SIG-M5 treated with dmso at 0.1 percent for 504 hours (cell line): ENCODE measurements at regions not wholly inside any gene's neighbourhood (a gene's known extent, or its start where the extent isn't known, plus 50 kb on each side); places are given as distances from the start of the nearest gene placed in this dataset.
"Not testable (repeated sequence)": the region's sequence is repeated elsewhere in the genome, so short reads cannot be mapped to it uniquely, and the experiment has no call there.

Source experiments
- DNase-seq: peaks from one replicate; lab custom pipeline; 2025; ENCODE audit not compliant: unreplicated experiment; lab: John Stamatoyannopoulos, UW

DNA sequence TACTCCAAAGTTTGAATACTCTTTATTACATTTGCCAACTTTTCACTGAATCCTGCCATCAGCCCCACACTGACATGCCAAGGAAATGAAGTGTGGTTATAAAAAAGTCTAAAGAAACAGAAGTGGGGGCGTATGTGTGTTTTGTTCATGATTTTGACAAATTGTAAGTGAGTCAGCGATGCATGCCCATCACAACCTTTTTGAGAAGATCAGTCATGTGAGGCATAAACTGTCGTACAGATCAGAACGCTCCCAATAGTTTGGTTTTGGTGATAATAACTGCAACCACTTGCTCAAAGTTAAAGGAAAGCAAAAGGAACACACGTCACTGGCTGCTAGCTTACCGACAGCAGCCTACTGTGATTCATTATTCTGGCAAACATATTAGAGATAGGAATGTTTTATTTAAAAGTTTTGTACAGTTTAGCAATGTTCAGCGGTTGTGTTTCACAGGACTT is 95.6 kb downstream of the RGS2 start:
- DNase-seq = no peak

DNA sequence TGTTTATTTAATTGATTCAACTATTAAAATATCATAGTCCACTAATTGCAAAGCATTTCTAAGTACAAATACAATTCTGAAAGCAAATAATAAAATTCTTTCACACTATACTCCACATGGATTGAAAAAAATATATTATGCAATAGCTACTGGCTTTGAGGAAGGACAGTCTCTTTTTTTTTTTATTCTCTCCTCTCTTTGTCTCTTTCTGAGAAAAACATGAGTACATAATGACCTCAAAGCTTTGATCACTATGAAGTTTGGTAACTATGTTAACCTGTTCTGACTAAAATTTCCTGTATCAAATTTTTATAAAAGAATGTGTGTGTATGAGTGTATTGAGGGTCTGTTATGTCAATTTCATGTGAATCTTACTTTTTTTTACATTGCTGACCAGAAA is 96.2 kb downstream of the RGS2 start:
- no peak for DNase-seq

DNA sequence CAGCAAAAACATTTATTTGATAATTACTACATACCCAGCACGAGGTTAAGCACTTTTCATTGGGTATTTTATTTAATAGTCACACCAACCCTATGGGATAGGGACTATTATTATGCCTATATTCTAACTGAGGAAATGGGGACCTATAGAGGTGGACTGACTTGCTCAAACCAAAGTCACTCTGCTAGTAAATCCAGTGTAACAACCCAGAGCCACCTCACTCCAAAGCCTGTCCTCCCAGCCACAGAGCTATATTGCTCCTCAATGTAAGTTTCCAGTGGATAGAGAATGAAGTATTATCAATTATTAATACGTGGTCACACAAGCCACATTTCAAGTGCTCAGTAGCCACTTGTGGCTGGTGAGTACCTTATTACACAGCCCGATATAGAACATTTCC is 97.5 kb downstream of the RGS2 start:
- DNase-seq = no peak

GRCh38 chr1:192907545-192908243 is 98.9 kb downstream of the RGS2 start:
- peak; percentile 52 for DNase-seq

GRCh38 chr1:192911896-192912656 is 103.2 kb downstream of the RGS2 start:
- not testable (repeated sequence) for DNase-seq

DNA sequence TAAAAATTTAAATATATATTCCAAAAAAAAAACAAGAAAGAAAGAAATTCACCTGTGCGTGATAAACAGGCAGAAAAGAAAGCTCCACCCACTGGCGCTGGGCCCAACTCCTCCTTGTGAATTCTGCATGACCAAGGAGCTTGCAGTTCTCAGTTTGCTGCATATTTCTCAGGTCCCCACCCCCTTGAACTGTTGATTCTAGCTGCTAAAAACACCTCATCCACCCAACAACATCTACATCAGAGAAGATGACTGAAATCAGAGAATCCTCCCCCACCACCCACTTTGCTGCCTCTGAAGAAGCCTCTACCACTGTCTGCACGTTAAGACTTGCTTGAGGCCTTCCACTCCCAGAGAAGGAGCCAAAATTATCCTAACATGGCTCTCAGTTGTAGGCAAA is 104.8 kb downstream of the RGS2 start:
- DNase-seq = no peak

DNA sequence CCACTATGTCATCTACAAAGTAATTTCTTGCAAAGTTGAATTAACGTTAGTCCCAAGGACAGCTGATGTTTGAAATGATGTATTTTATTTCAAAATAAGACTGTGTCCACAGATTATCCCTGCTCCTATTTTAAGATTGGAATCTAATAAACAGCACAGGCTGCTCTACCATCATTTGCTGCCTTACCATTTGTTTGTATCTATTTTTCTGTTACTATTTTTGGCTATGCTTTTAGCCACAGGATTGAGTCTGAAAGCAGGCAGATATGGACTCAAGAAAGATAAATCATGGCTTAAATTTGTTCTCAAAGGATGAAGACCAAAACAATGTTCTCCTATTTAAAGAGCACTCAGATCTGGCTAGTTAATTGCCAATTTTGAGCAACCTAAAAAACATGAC is 105.3 kb downstream of the RGS2 start:
- DNase-seq = no peak

DNA sequence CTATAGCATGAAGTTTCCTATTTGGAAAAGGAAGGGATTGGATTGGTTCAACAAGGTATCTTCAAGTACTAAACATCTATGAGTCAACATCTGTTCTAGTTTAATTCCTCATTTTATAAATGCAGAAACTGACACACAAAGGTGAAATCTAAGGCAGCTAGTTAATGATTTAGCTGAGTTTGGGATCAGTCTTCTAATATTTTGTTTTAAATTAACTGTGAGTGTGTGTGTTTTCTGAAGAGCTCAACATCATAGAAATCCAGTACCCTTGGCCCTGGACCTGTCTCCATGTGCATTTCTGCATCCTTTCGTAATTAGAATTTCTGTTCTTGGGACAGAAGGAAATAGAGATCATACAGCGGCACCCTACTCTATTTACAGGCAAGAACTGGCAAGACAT is 105.9 kb downstream of the RGS2 start:
- no peak for DNase-seq

GRCh38 chr1:192916021-192916420 is 107.2 kb downstream of the RGS2 start:
- no peak for DNase-seq

DNA sequence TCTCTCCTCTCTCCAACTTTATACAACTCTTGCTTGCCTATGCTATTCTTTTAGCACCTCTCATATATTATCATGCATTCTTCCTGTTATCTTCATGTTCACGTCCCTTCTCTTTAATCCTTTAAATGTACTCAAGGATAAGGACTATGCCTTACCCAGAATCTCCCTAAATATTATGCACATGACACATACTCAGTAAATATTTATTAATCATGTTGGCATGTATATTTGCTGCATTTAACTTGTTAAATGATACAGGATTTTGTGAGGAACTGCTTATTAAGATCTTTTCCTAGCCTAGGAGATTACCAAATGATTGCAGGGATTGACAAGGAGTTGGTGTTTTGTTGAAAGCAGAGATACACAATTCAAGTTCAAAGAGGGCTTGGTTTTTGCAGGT is 109.4 kb downstream of the RGS2 start:
- no peak for DNase-seq

GRCh38 chr1:192920412-192920811 is 111.6 kb downstream of the RGS2 start:
- DNase-seq = no peak

DNA sequence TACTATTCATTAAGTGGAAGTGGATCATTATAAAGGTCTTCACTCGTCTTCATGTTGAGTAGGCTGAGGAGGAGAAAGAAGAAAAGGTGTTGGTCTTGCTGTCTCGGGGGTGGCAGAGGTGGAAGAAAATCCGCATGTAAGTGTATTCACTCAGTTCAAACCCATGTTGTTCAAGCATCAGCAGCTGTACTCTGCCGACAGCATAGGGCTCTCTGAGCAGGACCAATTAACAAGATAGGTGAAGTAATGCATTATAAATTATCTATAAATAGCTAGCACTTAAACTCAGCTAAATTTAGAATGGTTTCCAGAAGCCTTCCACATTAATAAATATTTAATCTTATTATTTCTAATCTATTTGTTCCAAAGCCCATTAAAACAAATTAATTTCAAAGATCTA is 116.8 kb downstream of the RGS2 start:
- no peak for DNase-seq

DNA sequence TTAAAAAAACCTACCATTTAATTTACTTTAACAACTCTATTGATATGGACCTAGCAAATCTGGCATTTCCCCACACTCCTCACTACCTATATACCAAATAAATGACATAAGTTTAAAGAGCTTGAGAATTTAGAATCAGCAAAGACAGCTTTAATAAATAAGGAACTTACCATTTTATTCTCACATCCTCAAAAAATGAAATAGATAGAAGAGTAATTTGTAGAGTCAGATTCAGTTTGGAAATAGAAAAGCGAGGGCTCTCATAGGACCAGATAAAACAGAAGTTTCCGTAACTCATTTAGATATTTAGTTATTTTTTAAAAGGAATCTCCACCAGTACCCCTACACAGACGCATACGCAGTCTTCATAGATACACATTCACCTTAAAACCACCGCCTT is 117.9 kb downstream of the RGS2 start:
- no peak for DNase-seq

DNA sequence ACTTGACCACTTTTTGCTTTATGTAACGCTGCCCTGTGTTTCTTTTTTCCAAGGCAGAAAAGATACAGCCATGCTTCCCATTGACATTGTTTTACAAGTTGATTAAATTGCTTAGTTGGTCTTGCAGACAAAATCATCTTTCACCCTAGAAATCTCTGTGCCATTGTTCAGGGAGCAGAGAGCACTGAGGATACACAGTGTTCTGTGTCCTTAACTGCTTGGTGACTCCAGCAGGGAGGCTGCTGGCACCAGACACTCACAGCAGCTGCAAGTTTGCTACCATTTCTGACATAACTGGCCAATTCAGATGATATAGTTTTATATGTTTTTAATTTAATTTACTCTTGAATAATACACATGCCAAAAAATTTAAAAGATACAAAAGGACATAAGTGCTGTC is 118.7 kb downstream of the RGS2 start:
- no peak for DNase-seq

GRCh38 chr1:192929597-192929996 is 120.8 kb downstream of the RGS2 start:
- DNase-seq = no peak

- no peak for DNase-seq
These were observed 124.9 kb downstream of the RGS2 start for GRCh38 chr1:192933744-192934143.

GRCh38 chr1:192936313-192937018 is 122.7 kb downstream of the UCHL5 start:
- peak; percentile 75 for DNase-seq

DNA sequence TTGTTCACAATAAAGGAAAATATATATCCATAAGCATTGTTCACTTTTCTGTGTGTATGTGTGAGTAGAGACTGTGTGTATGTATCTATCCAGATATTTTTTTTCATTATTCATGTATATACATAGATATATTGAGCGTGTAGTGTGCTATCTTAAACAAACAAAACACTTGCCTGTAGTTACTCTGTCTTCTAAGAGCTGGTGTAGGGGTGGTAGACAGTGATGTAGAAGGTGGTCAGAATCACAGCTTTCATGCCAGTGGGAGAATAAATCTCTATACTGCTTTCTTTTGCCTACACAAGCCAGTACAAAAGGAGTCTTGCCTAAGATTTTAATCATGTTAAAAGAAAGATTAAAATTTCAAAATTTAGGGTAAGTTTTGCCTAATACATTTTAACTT is 122.0 kb downstream of the UCHL5 start:
- DNase-seq = no peak

- DNase-seq = no peak
These were observed 119.7 kb downstream of the UCHL5 start for GRCh38 chr1:192939440-192939839.

DNA sequence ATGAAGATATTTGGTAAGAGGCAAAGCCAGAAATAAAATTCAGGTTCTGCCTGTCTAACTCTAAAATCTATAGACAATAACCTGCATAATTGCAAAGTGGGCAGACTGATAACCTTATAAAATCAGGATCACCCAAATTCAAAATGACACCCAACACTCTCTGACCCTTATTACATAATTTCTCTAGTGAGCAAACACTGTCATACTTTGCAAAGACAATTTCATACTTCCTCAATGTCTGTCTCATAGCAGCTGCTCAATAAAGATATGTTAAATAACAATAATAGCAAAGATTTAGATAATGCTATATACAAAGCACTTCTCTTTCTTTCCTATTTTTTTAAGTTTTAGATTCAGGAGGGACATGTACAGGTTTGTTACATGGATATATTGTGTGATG is 118.5 kb downstream of the UCHL5 start:
- DNase-seq = peak; percentile 31

DNA sequence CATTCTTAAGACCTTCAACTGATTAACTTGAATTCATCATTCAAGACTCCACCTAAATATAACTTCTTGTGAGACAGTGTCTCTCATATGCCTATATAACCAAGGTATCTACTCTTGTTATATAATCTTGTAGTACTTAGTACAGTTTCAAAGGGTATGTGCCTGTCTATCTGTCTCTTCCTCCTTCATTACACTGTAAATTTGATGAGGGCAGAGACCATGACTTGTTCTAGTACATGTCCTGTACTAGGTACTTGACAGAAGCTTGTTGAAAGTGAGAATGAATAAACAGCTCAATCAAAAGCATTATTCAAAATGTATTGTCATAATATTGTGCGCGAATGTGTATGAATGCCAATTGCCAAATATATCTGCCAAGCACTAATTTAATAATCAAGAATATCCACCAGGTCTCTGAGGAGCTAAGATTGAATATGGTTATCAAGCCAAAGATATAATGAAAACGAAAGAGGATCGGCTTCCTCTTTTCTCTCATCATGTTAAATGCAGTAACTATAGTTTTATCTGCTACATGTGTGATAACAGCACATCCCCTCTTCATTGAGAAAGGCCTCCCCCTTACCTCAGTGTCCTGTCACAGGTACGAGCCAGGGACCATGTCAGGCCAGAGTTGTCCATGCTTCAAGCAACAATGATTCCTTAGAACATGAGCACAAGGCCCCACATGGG is 117.3 kb downstream of the UCHL5 start:
- DNase-seq = peak; percentile 4
